K562 (cell line): ENCODE measurements at regions not wholly inside any gene's neighbourhood (a gene's known extent, or its start where the extent isn't known, plus 50 kb on each side); places are given as distances from the start of the nearest gene placed in this dataset.

ENCODE experiments used
- ARNT ChIP-seq, 2 experiments: fragments of 450-650 bp; IDR thresholded peaks; 2 replicates each; pipeline ENCODE4 v1.6.1; 2016; ENCODE audit warnings: mild to moderate bottlenecking in 1 of 2
- EP300 ChIP-seq: IDR thresholded peaks from 2 replicates; pipeline ENCODE4 v1.6.1; 2012; ENCODE audit warnings: low read length, improper control_type of control experiment
- EZH2 ChIP-seq: IDR thresholded peaks from 2 replicates; pipeline ENCODE4 v1.6.1; 2012; ENCODE audit warnings: low read depth, mild to moderate bottlenecking, inconsistent platforms, low read length, borderline replicate concordance
- FOSL1 ChIP-seq: fragments of 200-800 bp; sonication (Bioruptor generic); conservative IDR thresholded peaks from 2 replicates; pipeline ENCODE4 v1.6.1; 2016; ENCODE audit warnings: missing genetic modification characterization, missing compliant biosample characterization
- HDAC2 ChIP-seq: fragments of 450-650 bp; IDR thresholded peaks from 2 replicates; pipeline ENCODE4 v1.6.1; 2016; ENCODE audit warnings: mild to moderate bottlenecking
- HNRNPLL ChIP-seq: fragments of 200-400 bp; formaldehyde crosslinking; IDR thresholded peaks from 2 replicates; pipeline ENCODE4 v1.6.1; 2017; ENCODE audit warnings: low read length, low read depth, mild to moderate bottlenecking; ENCODE audit not compliant: poor library complexity, severe bottlenecking
- MAZ ChIP-seq, 2 experiments: fragments of 450-650 bp in 1 of 2; sonication (generic) in 1 of 2; formaldehyde crosslinking; IDR thresholded peaks in 1 of 2; conservative IDR thresholded peaks in 1 of 2; 2 replicates each; pipeline versions ENCODE4 v1.4.0 to v1.5.0; 2020; ENCODE audit warnings: mild to moderate bottlenecking in 1 of 2, missing genetic modification reagents in 1 of 2
- MYBL2 ChIP-seq, 2 experiments: fragments of 450-650 bp in 1 of 2; sonication (generic) in 1 of 2; formaldehyde crosslinking in 1 of 2; IDR thresholded peaks; 2 replicates each; pipeline versions ENCODE4 v1.6.1 to v1.8.1; 2017 to 2022; ENCODE audit warnings: borderline replicate concordance in 1 of 2, inconsistent platforms in 1 of 2, low read depth in 1 of 2, mild to moderate bottlenecking in 1 of 2, missing genetic modification reagents in 1 of 2, moderate library complexity in 1 of 2
- NRF1 ChIP-seq, 2 experiments: fragments of 450-650 bp; IDR thresholded peaks in 1 of 2; conservative IDR thresholded peaks in 1 of 2; 2 replicates each; pipeline ENCODE4 v1.6.1; 2014; ENCODE audit warnings: mild to moderate bottlenecking in 2 of 2
- RNF2 ChIP-seq: sonication (generic); IDR thresholded peaks from 2 replicates; pipeline ENCODE4 v1.6.1; 2016
- USF1 ChIP-seq: sonication (generic); formaldehyde crosslinking; IDR thresholded peaks from 2 replicates; pipeline ENCODE4 v1.9.0; 2022; ENCODE audit warnings: mild to moderate bottlenecking, missing genetic modification reagents
- ZC3H4 ChIP-seq: sonication (generic); formaldehyde crosslinking; IDR thresholded peaks from 2 replicates; pipeline ENCODE4 v1.9.0; 2021; ENCODE audit warnings: missing genetic modification reagents, borderline replicate concordance
- ZNF274 ChIP-seq: IDR thresholded peaks from 2 replicates; pipeline ENCODE4 v1.6.1; 2011; ENCODE audit warnings: low read depth, mild to moderate bottlenecking, low read length, moderate library complexity, borderline replicate concordance

- TF ChIP-seq EZH2: no peak
- no peak for TF ChIP-seq ARNT (IDR thresholded peaks at IDR 0.05)
- no peak for TF ChIP-seq NRF1 (conservative IDR thresholded peaks at IDR 0.05 in 1 of 2, IDR thresholded peaks at IDR 0.05 in 1 of 2)
- no peak for TF ChIP-seq MAZ (CRISPR knock-in tag; conservative IDR thresholded peaks at IDR 0.05 in 1 of 2, IDR thresholded peaks at IDR 0.05 in 1 of 2)
- no peak for TF ChIP-seq EP300
- TF ChIP-seq MYBL2 (IDR thresholded peaks at IDR 0.05; ENCODE audit: low read depth): no peak
- no peak for TF ChIP-seq MYBL2 (CRISPR knock-in tag; IDR thresholded peaks at IDR 0.05; ENCODE audit: borderline replicate concordance)
- TF ChIP-seq FOSL1 (tag): no peak
- TF ChIP-seq USF1 (CRISPR knock-in tag): no peak
- no peak for TF ChIP-seq HNRNPLL
- TF ChIP-seq HDAC2: no peak
- no peak for TF ChIP-seq RNF2
- TF ChIP-seq ZNF274: no peak
- TF ChIP-seq ZC3H4: no peak
These were observed 570.9 kb downstream of the EPHA7 start for GRCh38 chr6:92848459-92848858.
